Adrenal gland (tissue), 9 donors: ENCODE measurements at regions not wholly inside any gene's neighbourhood (a gene's known extent, or its start where the extent isn't known, plus 50 kb on each side); places are given as distances from the start of the nearest gene placed in this dataset.
"Not testable (repeated sequence)": the region's sequence is repeated elsewhere in the genome, so short reads cannot be mapped to it uniquely, and the experiment has no call there.

Experiments
- DNase-seq, 7 donors: peaks; one replicate each; pipeline ENCODE4 v3.0.0-alpha.2; 2019 to 2020
- H3K27ac ChIP-seq, 5 donors: fragments of 200-600 bp; sonication (generic) in 4 of 5; 1 replicate in 3 of 5; 2 replicates in 2 of 5; pipeline versions ENCODE4 v1.5.1 to v1.8.0; 2016 to 2020; ENCODE audit warnings: mild to moderate bottlenecking in 1 of 5
- H3K27me3 ChIP-seq: fragments of 200-600 bp; 2 replicates; pipeline ENCODE4 v1.8.0; 2021
- H3K36me3 ChIP-seq, 2 donors: fragments of 200-600 bp; replicated peaks in 1 of 2; 1 replicate in 1 of 2; 2 replicates in 1 of 2; pipeline versions ENCODE4 v1.5.1 to v1.8.0; 2018 to 2022
- H3K4me1 ChIP-seq, 2 donors: fragments of 200-600 bp; replicated peaks in 1 of 2; 1 replicate in 1 of 2; 2 replicates in 1 of 2; pipeline versions ENCODE4 v1.5.1 to v1.8.0; 2018 to 2021
- H3K4me3 ChIP-seq, 4 donors: fragments of 200-600 bp; sonication (generic) in 3 of 4; one replicate each; pipeline ENCODE4 v1.5.1; 2016 to 2018
- H3K9me3 ChIP-seq, 3 donors: fragments of 200-600 bp; sonication (generic) in 1 of 3; replicated peaks in 1 of 3; 1 replicate in 2 of 3; 2 replicates in 1 of 3; pipeline versions ENCODE4 v1.5.1 to v1.8.0; 2016 to 2021
- CTCF ChIP-seq, 6 experiments: fragments of 450-650 bp in 4 of 6; fragments of 200-600 bp in 2 of 6; sonication (generic) in 1 of 6; IDR thresholded peaks; 1 replicate in 5 of 6; 2 replicates in 1 of 6; pipeline versions ENCODE4 v1.5.1 to v1.8.0; 2016 to 2021; ENCODE audit warnings: antibody characterized with exemption in 6 of 6, mild to moderate bottlenecking in 2 of 6, moderate library complexity in 1 of 6
- POLR2A ChIP-seq, 2 donors: fragments of 450-650 bp; IDR thresholded peaks; one replicate each; pipeline ENCODE4 v1.6.1; 2017; ENCODE audit warnings: antibody characterized with exemption in 2 of 2, mild to moderate bottlenecking in 2 of 2, moderate library complexity in 1 of 2
- WGBS, 4 donors: extraction: QIAGEN DNeasy Blood & Tissue Kit in 2 of 4; methylation state at CpG; one replicate each; pipeline versions ENCODE4 v1.1.5 to v1.1.7; 2013 to 2017; 5-methylcytosine and 5-hydroxymethylcytosine counted together
- intact Hi-C, 2 donors: fragments of 100-400 bp; cut with DNase I; formaldehyde crosslinking; loops; one replicate each; pipeline versions ENCODE4 v1.14.1 to v1.15.0; 2022 to 2023
- donor health status: healthy with polysubstance abuse.
- donor health status: Bipolar disorder and iron deficiency.
- donor health status: DM: yes; HTN: yes; CAD: no.
- donor health status: DM: no; HTN: no; CAD: no.
- donor health status: DM: no; HTN: no; CAD: no.

- Histone ChIP-seq H3K4me1 (no peaks in the 10 kb centered on the region), H3K36me3 (no peaks in the 10 kb centered on the region), H3K4me3 (no peak overlapping the region), H3K27ac (no peak overlapping the region), H3K27me3 (no peaks in the 10 kb centered on the region), H3K9me3 (no peaks in the 10 kb centered on the region)
- no peak for DNase-seq
- TF ChIP-seq CTCF (IDR thresholded peaks at IDR 0.05) = no peak
- no peak for TF ChIP-seq POLR2A (IDR thresholded peaks at IDR 0.05)
- 77 to 85% (median 80%) methylated on average over 5 of the region's 5 CpGs for WGBS, 4 donors
- intact Hi-C loops = no loop called here
Observed at GRCh38 chr5:154702477-154702876, 52.7 kb upstream of the LARP1 start.

GRCh38 chr5:154701725-154702124 is 53.5 kb upstream of the LARP1 start:
- H3K9me3 ChIP-seq, intact Hi-C loops, H3K4me1 ChIP-seq, H3K4me3 ChIP-seq, H3K27me3 ChIP-seq, H3K36me3 ChIP-seq: not testable (repeated sequence)
- WGBS, 4 donors = 47 to 60% (median 53%) methylated on average over 4 of the region's 4 CpGs
- DNase-seq = peak in 6 of 7 donors; percentile 63 to 70 (median 68)
- H3K27ac ChIP-seq = peak overlapping the region in 1 of 5 donors; percentile 26

- H3K27me3 ChIP-seq = no peaks in the 10 kb centered on the region
- no peak for DNase-seq
- H3K36me3 ChIP-seq = no peaks in the 10 kb centered on the region
- no peaks in the 10 kb centered on the region for H3K4me1 ChIP-seq
- intact Hi-C loops = no loop called here
- WGBS, 4 donors = 49 to 66% (median 61%) methylated on average over 3 of the region's 3 CpGs
- H3K4me3 ChIP-seq = no peak overlapping the region
- TF ChIP-seq POLR2A (IDR thresholded peaks at IDR 0.05) (no peak), CTCF (IDR thresholded peaks at IDR 0.05) (no peak)
- peak overlapping the region in 1 of 5 donors; percentile 26 for H3K27ac ChIP-seq
- H3K9me3 ChIP-seq = no peaks in the 10 kb centered on the region
Observed at GRCh38 chr5:154701181-154701580, 54.0 kb upstream of the LARP1 start.

GRCh38 chr5:154700289-154700928 is 54.8 kb upstream of the LARP1 start:
- H3K36me3 ChIP-seq, H3K27ac ChIP-seq, H3K4me3 ChIP-seq, intact Hi-C loops, DNase-seq, H3K27me3 ChIP-seq, H3K9me3 ChIP-seq, H3K4me1 ChIP-seq: not testable (repeated sequence)
- WGBS, 4 donors = 82 to 89% (median 85%) methylated on average over 10 of the region's 10 CpGs

GRCh38 chr5:154698763-154699162 is 56.4 kb upstream of the LARP1 start:
- H3K9me3 ChIP-seq = no peaks in the 10 kb centered on the region
- TF ChIP-seq POLR2A (IDR thresholded peaks at IDR 0.05) (no peak), CTCF (IDR thresholded peaks at IDR 0.05) (no peak)
- H3K36me3 ChIP-seq = no peaks in the 10 kb centered on the region
- H3K4me1 ChIP-seq = no peaks in the 10 kb centered on the region
- 74 to 90% (median 86%) methylated on average over 6 of the region's 6 CpGs for WGBS, 4 donors
- H3K27ac ChIP-seq = no peak overlapping the region
- no peaks in the 10 kb centered on the region for H3K27me3 ChIP-seq
- intact Hi-C loops = no loop called here
- no peak for DNase-seq
- no peak overlapping the region for H3K4me3 ChIP-seq
